ENCODE measurements at regions not wholly inside any gene's neighbourhood (a gene's known extent, or its start where the extent isn't known, plus 50 kb on each side); places are given as distances from the start of the nearest gene placed in this dataset.
"Not testable (repeated sequence)": the region's sequence is repeated elsewhere in the genome, so short reads cannot be mapped to it uniquely, and the experiment has no call there.

DNA sequence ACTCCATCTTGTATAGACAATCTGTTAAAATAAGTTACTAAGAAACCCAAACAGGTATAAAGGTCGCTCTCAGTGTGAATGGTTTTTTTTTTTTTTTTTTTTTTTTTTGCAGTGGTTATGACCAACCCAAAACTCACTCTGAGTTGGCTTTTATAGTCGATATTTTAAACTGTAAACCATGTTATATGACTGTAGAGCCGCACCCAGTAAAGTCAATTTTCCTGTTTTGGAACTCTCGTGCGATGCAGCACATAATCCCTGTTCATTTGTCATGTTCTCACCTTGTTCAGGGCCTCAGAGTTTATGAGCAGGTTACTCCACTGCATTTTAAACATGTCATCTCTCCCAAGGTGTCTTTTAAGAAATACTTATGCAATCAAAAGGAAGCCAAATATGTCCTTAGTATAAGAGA, 112.5 kb downstream of the KLF5 start:
- Mint-ChIP-seq H3K9me3 (peaks cover under 1 to 2% of the 10 kb centered on the region in 2 donors), H3K27ac (no peak overlapping the region), H3K36me3 (no peaks in the 10 kb centered on the region)
- DNase-seq (ENCODE audit: low spot score in 2 of 2) (no peak), ATAC-seq (peak in 1 of 2 donors; percentile 50)

GRCh38 chr13:73169971-73170370, 111.2 kb downstream of the KLF5 start:
- no peak for ATAC-seq
- no peak for DNase-seq (ENCODE audit: low spot score in 2 of 2)
- Mint-ChIP-seq H3K27ac (no peak overlapping the region), H3K36me3 (no peaks in the 10 kb centered on the region), H3K9me3 (peaks cover 3 to 7% of the 10 kb centered on the region in 2 donors)

- Mint-ChIP-seq H3K9me3 (peaks cover 3 to 7% of the 10 kb centered on the region in 2 donors), H3K36me3 (no peaks in the 10 kb centered on the region), H3K27ac (no peak overlapping the region)
- DNase-seq (ENCODE audit: low spot score in 2 of 2) (no peak), ATAC-seq (no peak)
These were observed 110.2 kb downstream of the KLF5 start for GRCh38 chr13:73168953-73169401.

- peak overlapping the region in 1 of 2 donors; percentile 26 for H3K27ac Mint-ChIP-seq
- DNase-seq (ENCODE audit: low spot score in 2 of 2) (no peak), ATAC-seq (peak; percentile 57 to 81)
These were observed 109.6 kb downstream of the KLF5 start for GRCh38 chr13:73168226-73168952.

GRCh38 chr13:73167028-73167820, 108.4 kb downstream of the KLF5 start:
- no peak for ATAC-seq
- Mint-ChIP-seq H3K36me3 (no peaks in the 10 kb centered on the region), H3K9me3 (peaks cover 3 to 7% of the 10 kb centered on the region in 2 donors), H3K27ac (no peak overlapping the region)
- no peak for DNase-seq (ENCODE audit: low spot score in 2 of 2)

More at GRCh38 chr13:73168226-73168952, 109.6 kb downstream of the KLF5 start:
- Mint-ChIP-seq H3K9me3 (peaks cover 3 to 7% of the 10 kb centered on the region in 2 donors), H3K36me3 (no peaks in the 10 kb centered on the region)

GRCh38 chr13:73166204-73166603, 107.4 kb downstream of the KLF5 start:
- Mint-ChIP-seq H3K36me3 (no peaks in the 10 kb centered on the region), H3K9me3 (peaks cover 3 to 12% of the 10 kb centered on the region in 2 donors), H3K27ac (no peak overlapping the region)
- ATAC-seq (no peak), DNase-seq (ENCODE audit: low spot score in 2 of 2) (no peak)

GRCh38 chr13:73162912-73163911, 104.4 kb downstream of the KLF5 start:
- Mint-ChIP-seq H3K27ac (no peak overlapping the region), H3K36me3 (no peaks in the 10 kb centered on the region), H3K9me3 (peaks cover 10 to 17% of the 10 kb centered on the region in 2 donors)
- DNase-seq (ENCODE audit: low spot score in 2 of 2) (no peak), ATAC-seq (no peak)

GRCh38 chr13:73160371-73161031, 101.7 kb downstream of the KLF5 start:
- DNase-seq (ENCODE audit: low spot score in 2 of 2); ATAC-seq; H3K27ac Mint-ChIP-seq; H3K36me3 Mint-ChIP-seq: not testable (repeated sequence)
- peaks cover 7 to 11% of the 10 kb centered on the region in 2 donors for H3K9me3 Mint-ChIP-seq

- DNase-seq (ENCODE audit: low spot score in 2 of 2) (no peak), ATAC-seq (no peak)
- H3K36me3 Mint-ChIP-seq, result no peaks in the 10 kb centered on the region
- H3K9me3 Mint-ChIP-seq, result peaks cover 7 to 11% of the 10 kb centered on the region in 2 donors
- H3K27ac Mint-ChIP-seq, result peak overlapping the region in 1 of 2 donors; percentile 42
These were observed 100.0 kb downstream of the KLF5 start for GRCh38 chr13:73158851-73159250.

DNA sequence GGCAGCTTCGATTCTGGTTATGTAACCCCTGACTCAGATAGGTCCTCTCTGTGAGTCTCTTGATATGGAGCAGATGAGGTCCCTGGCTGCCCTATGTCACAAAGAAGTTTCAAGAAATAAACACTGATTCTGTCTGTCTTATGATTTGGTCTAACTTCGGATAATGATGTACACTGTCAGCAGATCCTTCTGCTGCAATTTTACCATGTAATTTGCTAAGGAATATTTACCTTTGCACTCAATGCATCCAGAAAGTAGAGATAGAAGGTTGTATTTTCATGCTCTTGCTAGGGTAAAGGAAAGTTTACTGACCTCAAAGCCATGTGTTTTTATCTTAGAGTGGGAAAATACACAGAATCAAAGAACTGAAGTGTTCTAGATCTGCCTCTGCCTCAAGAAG, 98.2 kb downstream of the KLF5 start:
- DNase-seq (ENCODE audit: low spot score in 2 of 2) (no peak), ATAC-seq (no peak)
- H3K9me3 Mint-ChIP-seq, result peaks cover 7 to 11% of the 10 kb centered on the region in 2 donors
- no peak overlapping the region for H3K27ac Mint-ChIP-seq
- H3K36me3 Mint-ChIP-seq, result no peaks in the 10 kb centered on the region

DNA sequence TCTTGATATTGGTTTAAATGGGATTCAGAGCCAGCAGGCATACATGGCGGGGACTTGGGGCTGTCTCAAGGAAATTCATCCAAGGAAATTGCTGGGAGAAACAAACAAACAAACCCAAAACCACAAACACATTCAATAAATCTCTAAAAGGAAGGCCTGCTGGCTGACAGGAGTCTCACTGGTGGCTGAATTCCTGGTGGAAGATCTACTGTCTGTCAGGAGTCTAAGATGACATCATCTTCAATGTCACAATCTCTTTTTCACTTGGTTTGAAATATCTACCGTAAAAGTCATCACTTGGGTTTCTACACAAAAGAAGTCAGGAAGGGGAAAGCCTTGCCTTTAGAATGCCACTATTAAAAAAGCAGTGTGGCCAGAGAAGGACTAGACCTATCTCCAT, 87.9 kb downstream of the KLF5 start:
- Mint-ChIP-seq H3K27ac (no peak overlapping the region), H3K36me3 (no peaks in the 10 kb centered on the region), H3K9me3 (no peaks in the 10 kb centered on the region)
- DNase-seq (ENCODE audit: low spot score in 2 of 2) (no peak), ATAC-seq (no peak)

DNA sequence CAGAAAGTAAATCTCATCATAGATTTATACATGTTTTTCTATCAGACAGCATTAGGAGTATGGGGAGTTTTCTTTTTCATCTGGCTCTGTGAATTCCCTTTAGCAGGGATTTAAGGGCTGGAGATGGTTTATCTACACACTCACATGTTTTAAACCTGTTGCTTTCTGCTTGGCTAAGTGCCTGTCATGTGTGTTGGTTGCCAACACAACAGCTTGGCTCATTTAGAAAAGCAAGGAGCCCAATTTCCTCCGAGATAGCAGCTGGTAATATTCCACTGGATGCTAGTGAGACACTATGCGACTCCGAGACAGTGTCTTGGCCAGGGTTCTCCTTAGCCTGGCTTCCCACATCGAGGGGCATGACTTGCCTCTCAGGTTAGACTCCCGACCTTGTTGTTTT, 83.3 kb downstream of the KLF5 start:
- Mint-ChIP-seq H3K27ac (no peak overlapping the region), H3K36me3 (no peaks in the 10 kb centered on the region), H3K9me3 (no peaks in the 10 kb centered on the region)
- ATAC-seq (no peak), DNase-seq (ENCODE audit: low spot score in 2 of 2) (no peak)

- Mint-ChIP-seq H3K9me3 (no peaks in the 10 kb centered on the region), H3K36me3 (no peaks in the 10 kb centered on the region), H3K27ac (no peak overlapping the region)
- ATAC-seq (no peak), DNase-seq (ENCODE audit: low spot score in 2 of 2) (no peak)
These were observed 82.5 kb downstream of the KLF5 start for GRCh38 chr13:73141292-73141771.

DNA sequence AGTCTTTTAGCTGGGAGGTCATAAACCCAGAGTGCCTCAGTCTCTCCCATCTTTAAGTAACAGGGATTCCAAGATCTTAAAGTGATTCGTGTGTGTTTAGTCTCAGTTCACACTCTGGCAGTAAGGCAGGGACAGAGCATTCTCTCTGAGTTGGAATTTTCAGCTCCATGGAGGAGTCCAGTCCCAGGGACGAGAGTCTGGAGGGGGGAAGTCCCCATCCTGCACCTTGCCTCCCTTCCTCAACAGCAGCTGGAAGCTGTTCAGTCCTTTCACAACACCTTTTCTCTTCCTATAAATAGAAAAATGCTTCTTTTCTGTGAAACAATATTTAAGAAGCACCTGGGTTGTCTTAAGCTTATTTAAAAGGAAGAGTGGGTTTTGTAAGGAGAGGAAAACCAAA, 82.0 kb downstream of the KLF5 start:
- no peak overlapping the region for H3K27ac Mint-ChIP-seq
- no peaks in the 10 kb centered on the region for H3K9me3 Mint-ChIP-seq
- no peak for ATAC-seq
- H3K36me3 Mint-ChIP-seq, result no peaks in the 10 kb centered on the region
- no peak for DNase-seq (ENCODE audit: low spot score in 2 of 2)

GRCh38 chr13:73138638-73139491, 80.1 kb downstream of the KLF5 start:
- no peak for ATAC-seq
- Mint-ChIP-seq H3K27ac (no peak overlapping the region), H3K36me3 (no peaks in the 10 kb centered on the region), H3K9me3 (no peaks in the 10 kb centered on the region)
- DNase-seq (ENCODE audit: low spot score in 2 of 2), result no peak

Measured in activated naive CD4-positive, alpha-beta T cell treated with anti-CD3 and anti-CD28 coated beads, Interleukin-2, amount 50 U/mL, for 72 hours (primary cell).